Stomach (tissue), 4 donors: ENCODE measurements at regions not wholly inside any gene's neighbourhood (a gene's known extent, or its start where the extent isn't known, plus 50 kb on each side); places are given as distances from the start of the nearest gene placed in this dataset.

Experiments
- CTCF ChIP-seq, 7 experiments: fragments of 450-650 bp in 4 of 7; fragments of 200-600 bp in 3 of 7; sonication (generic) in 3 of 7; IDR thresholded peaks; one replicate each; pipeline ENCODE4 v1.5.1; 2016 to 2019; ENCODE audit warnings: antibody characterized with exemption in 7 of 7, control low read depth in 2 of 7, mild to moderate bottlenecking in 1 of 7
- POLR2A ChIP-seq, 4 donors: fragments of 450-650 bp; IDR thresholded peaks; one replicate each; pipeline ENCODE4 v1.6.1; 2016; ENCODE audit warnings: antibody characterized with exemption in 4 of 4, control low read depth in 2 of 4, mild to moderate bottlenecking in 1 of 4, moderate library complexity in 1 of 4

- TF ChIP-seq POLR2A (IDR thresholded peaks at IDR 0.05) (no peak), CTCF (IDR thresholded peaks at IDR 0.05) (no peak)
Observed at GRCh38 chr10:9294132-9294663, 1239.7 kb downstream of the GATA3 start.
